ENCODE measurements at regions not wholly inside any gene's neighbourhood (a gene's known extent, or its start where the extent isn't known, plus 50 kb on each side); places are given as distances from the start of the nearest gene placed in this dataset.

GRCh38 chr4:104418286-104418685, 76.4 kb downstream of the CXXC4 start:
- TF ChIP-seq CTCF (IDR thresholded peaks at IDR 0.05): no peak
- no peak overlapping the region for H3K4me3 ChIP-seq
- no peak for DNase-seq
- no peaks in the 10 kb centered on the region for H3K9me3 ChIP-seq
- intact Hi-C loops (cut with DNase I; ENCODE audit: low total_unique reads): no loop called here
- no peaks in the 10 kb centered on the region for H3K27me3 ChIP-seq
- no peaks in the 10 kb centered on the region for H3K36me3 ChIP-seq
- no peaks in the 10 kb centered on the region for H3K4me1 ChIP-seq
- H3K27ac ChIP-seq: no peak overlapping the region

- no peaks in the 10 kb centered on the region for H3K36me3 ChIP-seq
- DNase-seq: no peak
- intact Hi-C loops (cut with DNase I; ENCODE audit: low total_unique reads): no loop called here
- H3K27ac ChIP-seq: no peak overlapping the region
- no peak overlapping the region for H3K4me3 ChIP-seq
- H3K9me3 ChIP-seq: no peaks in the 10 kb centered on the region
- H3K27me3 ChIP-seq: no peaks in the 10 kb centered on the region
- TF ChIP-seq CTCF (IDR thresholded peaks at IDR 0.05): no peak
- H3K4me1 ChIP-seq: no peaks in the 10 kb centered on the region
These were observed 77.3 kb downstream of the CXXC4 start for GRCh38 chr4:104417357-104417882.

DNA sequence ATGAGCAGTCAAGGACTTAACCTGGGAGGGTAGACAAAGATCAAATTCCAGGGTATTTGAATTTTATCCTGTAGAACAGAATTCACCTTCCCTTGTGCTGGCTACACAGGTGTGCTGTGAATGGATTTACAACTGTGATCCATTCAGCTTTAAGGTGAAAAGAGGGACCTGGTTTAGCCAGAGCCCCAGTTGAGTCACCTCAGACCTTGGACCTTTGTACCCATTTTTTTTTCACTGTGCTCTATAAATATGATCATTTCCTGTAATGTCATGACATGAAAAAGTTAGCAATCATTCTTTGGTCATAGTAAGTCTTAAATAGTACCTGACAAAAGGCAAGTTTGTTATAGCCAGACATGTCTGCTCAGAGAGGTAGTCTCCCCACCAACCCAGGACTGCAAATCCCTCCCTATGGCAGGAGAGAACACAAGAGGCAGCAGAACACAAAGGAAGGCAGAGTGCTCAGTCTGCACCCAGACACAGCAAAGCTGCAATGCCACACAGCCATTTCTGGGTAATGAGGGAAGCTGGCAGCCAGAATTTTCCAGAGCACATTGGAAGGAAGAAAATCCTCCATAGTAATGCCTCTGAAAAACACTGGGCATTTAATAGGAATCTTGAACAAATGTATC, 77.9 kb downstream of the CXXC4 start:
- Histone ChIP-seq H3K4me3 (no peak overlapping the region), H3K27ac (no peak overlapping the region), H3K36me3 (no peaks in the 10 kb centered on the region), H3K27me3 (no peaks in the 10 kb centered on the region), H3K9me3 (no peaks in the 10 kb centered on the region), H3K4me1 (no peaks in the 10 kb centered on the region)
- no peak for DNase-seq
- TF ChIP-seq CTCF (IDR thresholded peaks at IDR 0.05): no peak
- intact Hi-C loops (cut with DNase I; ENCODE audit: low total_unique reads): no loop called here

GRCh38 chr4:104413487-104413886, 81.2 kb downstream of the CXXC4 start:
- DNase-seq: no peak
- Histone ChIP-seq H3K4me3 (no peak overlapping the region), H3K4me1 (no peaks in the 10 kb centered on the region), H3K36me3 (no peaks in the 10 kb centered on the region), H3K9me3 (no peaks in the 10 kb centered on the region), H3K27me3 (no peaks in the 10 kb centered on the region), H3K27ac (no peak overlapping the region)
- intact Hi-C loops (cut with DNase I; ENCODE audit: low total_unique reads): no loop called here
- TF ChIP-seq CTCF (IDR thresholded peaks at IDR 0.05): no peak

GRCh38 chr4:104412344-104412743, 82.3 kb downstream of the CXXC4 start:
- H3K4me1 ChIP-seq: no peaks in the 10 kb centered on the region
- no peaks in the 10 kb centered on the region for H3K27me3 ChIP-seq
- TF ChIP-seq CTCF (IDR thresholded peaks at IDR 0.05): no peak
- no peaks in the 10 kb centered on the region for H3K36me3 ChIP-seq
- no peak for DNase-seq
- intact Hi-C loops (cut with DNase I; ENCODE audit: low total_unique reads): no loop called here
- H3K9me3 ChIP-seq: no peaks in the 10 kb centered on the region
- no peak overlapping the region for H3K4me3 ChIP-seq
- no peak overlapping the region for H3K27ac ChIP-seq

DNA sequence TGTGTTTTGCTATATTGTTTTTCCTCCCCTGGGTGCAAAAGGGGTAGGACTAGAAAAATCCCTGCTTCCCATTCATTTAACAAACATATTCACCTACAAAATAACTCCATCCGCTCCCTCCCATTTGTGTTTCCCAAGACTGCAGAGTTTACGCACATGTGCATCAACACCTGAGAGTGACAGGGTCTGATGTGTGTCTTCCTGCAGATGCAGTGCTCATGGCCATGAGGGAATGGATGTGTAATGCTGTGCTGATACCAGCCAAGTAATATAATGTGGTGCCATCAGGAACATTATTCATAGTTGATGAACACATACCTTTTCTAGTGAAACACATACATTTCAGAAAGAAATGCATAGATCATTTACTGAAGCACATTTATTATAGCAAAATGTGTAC, 83.2 kb downstream of the CXXC4 start:
- Histone ChIP-seq H3K4me1 (no peaks in the 10 kb centered on the region), H3K27ac (no peak overlapping the region), H3K9me3 (no peaks in the 10 kb centered on the region), H3K4me3 (no peak overlapping the region), H3K27me3 (no peaks in the 10 kb centered on the region), H3K36me3 (no peaks in the 10 kb centered on the region)
- intact Hi-C loops (cut with DNase I; ENCODE audit: low total_unique reads): no loop called here
- no peak for DNase-seq
- no peak for TF ChIP-seq CTCF (IDR thresholded peaks at IDR 0.05)

Data from tibial artery (tissue), 4 donors.